HepG2 (cell line): ENCODE measurements at regions not wholly inside any gene's neighbourhood (a gene's known extent, or its start where the extent isn't known, plus 50 kb on each side); places are given as distances from the start of the nearest gene placed in this dataset.

ENCODE experiments used
- ATAC-seq: fragments of 200-7000 bp; cut with Tn5 transposase; 3 replicates; pipeline ENCODE4 v1.9.1; 2020; ENCODE audit warnings: mild to moderate bottlenecking, moderate library complexity
- BruUV-seq: library from RNA; stranded (reverse); fragments of 400-500 nt; replicated peaks from 2 replicates; lab custom pipeline; 2021; lab: Mats Ljungman, UMichigan
- CTCF ChIA-PET: fragments of 300-600 bp; formaldehyde crosslinking; extraction: SDS; loops from one replicate; lab custom pipeline; 2021; ENCODE audit warnings: low total read pairs, inconsistent platforms, low intra/inter-chr PET ratio; lab: Yijun Ruan, JAX
- POLR2A ChIA-PET: fragments of 350-600 bp; sonication (Branson Sonifier 250); formaldehyde crosslinking; loops from one replicate; lab custom pipeline; 2020; ENCODE audit warnings: antibody characterized with exemption, inconsistent platforms; lab: Yijun Ruan, JAX
- DNase-seq: peaks from one replicate; pipeline ENCODE4 v3.0.0-alpha.2; 2015; ENCODE audit warnings: low spot score
- FAIRE-seq: peaks from 3 replicates; lab custom pipeline; 2011; peaks lifted over from hg19 to GRCh38; lab: Jason Lieb, UNC
- H2AFZ ChIP-seq: one replicate; pipeline ENCODE4 v1.6.1; 2011; ENCODE audit warnings: low read length, inconsistent platforms
- H3K27ac ChIP-seq: fragments of 300-600 bp; 3 replicates; pipeline ENCODE4 v1.8.0; 2011; ENCODE audit warnings: mixed run types, mild to moderate bottlenecking, mixed read lengths, low read length, inconsistent platforms; ENCODE audit not compliant: insufficient read depth; ENCODE audit errors: extremely low read length
- H3K27me3 ChIP-seq, 2 experiments: fragments of 200-600 bp in 1 of 2; 2 replicates in 1 of 2; 3 replicates in 1 of 2; pipeline versions ENCODE4 v1.6.0 to v1.8.0; 2011; ENCODE audit warnings: low read length in 2 of 2, mild to moderate bottlenecking in 2 of 2, moderate library complexity in 2 of 2, inconsistent platforms in 1 of 2; ENCODE audit not compliant: insufficient read depth in 2 of 2, control insufficient read depth in 1 of 2
- H3K36me3 ChIP-seq, 2 experiments: fragments of 200-600 bp in 1 of 2; replicated peaks in 1 of 2; 2 replicates in 1 of 2; 3 replicates in 1 of 2; pipeline versions ENCODE4 v1.5.1 to v1.8.0; 2011; ENCODE audit warnings: low read length in 2 of 2, inconsistent platforms in 1 of 2; ENCODE audit not compliant: insufficient read depth in 2 of 2, control insufficient read depth in 1 of 2
- H3K4me1 ChIP-seq: 2 replicates; pipeline ENCODE4 v1.5.1; 2012; ENCODE audit warnings: low read length, inconsistent platforms; ENCODE audit not compliant: insufficient read depth
- H3K4me2 ChIP-seq: 2 replicates; pipeline ENCODE4 v1.6.0; 2011; ENCODE audit warnings: low read depth, low read length, inconsistent platforms
- H3K4me3 ChIP-seq, 3 experiments: fragments of 200-600 bp in 1 of 3; sonication (generic), shearing (Covaris generic) in 1 of 3; replicated peaks in 1 of 3; 2 replicates each; pipeline ENCODE4 v1.5.1; 2011 to 2016; ENCODE audit warnings: low read length in 3 of 3, inconsistent platforms in 2 of 3, low read depth in 2 of 3, mild to moderate bottlenecking in 2 of 3, control low read depth in 1 of 3, mixed read lengths in 1 of 3; ENCODE audit not compliant: insufficient read depth in 1 of 3
- H3K79me2 ChIP-seq: one replicate; pipeline ENCODE4 v1.6.1; 2011; ENCODE audit warnings: low read length, inconsistent platforms; ENCODE audit not compliant: insufficient read depth
- H3K9ac ChIP-seq: 2 replicates; pipeline ENCODE4 v1.6.0; 2011; ENCODE audit warnings: mild to moderate bottlenecking, low read depth, low read length, inconsistent platforms; ENCODE audit not compliant: insufficient read depth
- H3K9me3 ChIP-seq: 2 replicates; pipeline ENCODE4 v1.5.1; 2012; ENCODE audit warnings: mild to moderate bottlenecking, low read length
- H4K20me1 ChIP-seq: 2 replicates; pipeline ENCODE4 v1.6.0; 2011; ENCODE audit warnings: inconsistent platforms, mild to moderate bottlenecking, low read length, moderate library complexity; ENCODE audit not compliant: insufficient read depth
- CEBPZ ChIP-seq: IDR thresholded peaks from 2 replicates; pipeline ENCODE4 v1.6.1; 2012; ENCODE audit warnings: low read length, improper control_type of control experiment
- ERF ChIP-seq: IDR thresholded peaks from 2 replicates; pipeline ENCODE4 v1.6.1; 2018; ENCODE audit warnings: missing biosample characterization, missing genetic modification reagents
- HMG20A ChIP-seq: IDR thresholded peaks from 2 replicates; pipeline ENCODE4 v1.6.1; 2016; ENCODE audit warnings: borderline replicate concordance
- JUND ChIP-seq: sonication (generic); formaldehyde crosslinking; IDR thresholded peaks from 2 replicates; pipeline ENCODE4 v1.8.0; 2022; ENCODE audit warnings: mild to moderate bottlenecking, missing genetic modification reagents
- MAFG ChIP-seq: sonication (generic); formaldehyde crosslinking; IDR thresholded peaks from 2 replicates; pipeline ENCODE4 v1.5.1; 2020; ENCODE audit warnings: mild to moderate bottlenecking, missing genetic modification reagents
- NR2F6 ChIP-seq, 2 experiments: IDR thresholded peaks; 2 replicates each; pipeline ENCODE4 v1.6.1; 2016; ENCODE audit warnings: antibody characterized with exemption in 1 of 2, mild to moderate bottlenecking in 1 of 2
- PRDM10 ChIP-seq: sonication (generic); formaldehyde crosslinking; IDR thresholded peaks from 2 replicates; pipeline ENCODE4 v1.4.0; 2020; ENCODE audit warnings: low read depth, missing genetic modification reagents
- RELA ChIP-seq: sonication (generic); formaldehyde crosslinking; IDR thresholded peaks from 2 replicates; pipeline ENCODE4 v1.4.0; 2020; ENCODE audit warnings: missing genetic modification reagents
- TAF1 ChIP-seq: sonication (generic); formaldehyde crosslinking; IDR thresholded peaks from 2 replicates; pipeline ENCODE4 v1.4.0; 2020; ENCODE audit warnings: missing genetic modification reagents
- ZBTB33 ChIP-seq: sonication (generic); formaldehyde crosslinking; IDR thresholded peaks from 2 replicates; pipeline ENCODE4 v1.4.0; 2020; ENCODE audit warnings: missing genetic modification reagents
- ZBTB7B ChIP-seq: sonication (generic); formaldehyde crosslinking; IDR thresholded peaks from 2 replicates; pipeline ENCODE4 v1.4.0; 2020; ENCODE audit warnings: missing genetic modification reagents
- ZNF275 ChIP-seq: sonication (generic); formaldehyde crosslinking; IDR thresholded peaks from 2 replicates; pipeline ENCODE4 v1.8.0; 2022; ENCODE audit warnings: missing genetic modification reagents, mild to moderate bottlenecking, inconsistent platforms, borderline replicate concordance
- ZNF564 ChIP-seq: sonication (generic); formaldehyde crosslinking; IDR thresholded peaks from 2 replicates; pipeline ENCODE4 v1.8.1; 2023; ENCODE audit warnings: mild to moderate bottlenecking, missing genetic modification reagents
- ZNF570 ChIP-seq: sonication (generic); formaldehyde crosslinking; IDR thresholded peaks from 2 replicates; pipeline ENCODE4 v1.4.0; 2020; ENCODE audit warnings: mild to moderate bottlenecking, missing genetic modification reagents, borderline replicate concordance
- ZNF607 ChIP-seq: sonication (generic); formaldehyde crosslinking; IDR thresholded peaks from 2 replicates; pipeline ENCODE4 v1.5.1; 2020; ENCODE audit warnings: missing genetic modification reagents, mild to moderate bottlenecking, borderline replicate concordance
- ZNF644 ChIP-seq: IDR thresholded peaks from 2 replicates; pipeline ENCODE4 v1.6.1; 2016; ENCODE audit warnings: low read depth
- ZNF776 ChIP-seq: sonication (generic); formaldehyde crosslinking; IDR thresholded peaks from 2 replicates; pipeline ENCODE4 v1.4.0; 2020; ENCODE audit warnings: mild to moderate bottlenecking, missing genetic modification reagents
- WGBS: methylation state at CpG from one replicate; pipeline ENCODE4 v1.1.6; 2017; ENCODE audit warnings: low lambda C conversion rate; 5-methylcytosine and 5-hydroxymethylcytosine counted together
- in situ Hi-C: cut with HindIII; loops from 2 replicates; pipeline ENCODE4 v1.10.0; 2017; ENCODE audit warnings: low pct_unique_long_range_greater_than_20kb; ENCODE audit not compliant: extremely low pct_ligation_motif_present
- intact Hi-C: fragments of 100-400 bp; cut with micrococcal nuclease; formaldehyde crosslinking; loops from one replicate; pipeline ENCODE4 v1.10.0; 2022; ENCODE audit not compliant: unreplicated experiment

- no peak overlapping the region for H3K4me3 ChIP-seq
- H3K27me3 ChIP-seq: no peaks in the 10 kb centered on the region
- no peak for DNase-seq
- in situ Hi-C loops (no loop called here), intact Hi-C loops (no loop called here)
- no peak for FAIRE-seq
- no peak overlapping the region for H3K4me2 ChIP-seq
- H4K20me1 ChIP-seq: no peaks in the 10 kb centered on the region
- H3K9me3 ChIP-seq: no peaks in the 10 kb centered on the region
- POLR2A ChIA-PET: no interaction called here
- CTCF ChIA-PET: no interaction called here
- no peak overlapping the region for H2AFZ ChIP-seq
- H3K36me3 ChIP-seq: no peaks in the 10 kb centered on the region
- H3K27ac ChIP-seq: no peak overlapping the region
- no peak for ATAC-seq
- H3K4me1 ChIP-seq: no peaks in the 10 kb centered on the region
- WGBS: 0% methylated on average over 2 of the region's 2 CpGs
- BruUV-seq: no TSS peak
- TF ChIP-seq ZNF644 (CRISPR knock-in tag): no peak
- no peak for TF ChIP-seq PRDM10 (CRISPR knock-in tag)
- TF ChIP-seq MAFG (CRISPR knock-in tag): no peak
- no peak for TF ChIP-seq ZNF564
- TF ChIP-seq TAF1 (CRISPR knock-in tag): no peak
- no peak for TF ChIP-seq ZNF570 (CRISPR knock-in tag)
- no peak for TF ChIP-seq ERF (CRISPR knock-in tag)
- TF ChIP-seq ZBTB7B (CRISPR knock-in tag): no peak
- no peak for TF ChIP-seq HMG20A (CRISPR knock-in tag)
- no peak for TF ChIP-seq ZBTB33 (CRISPR knock-in tag)
- TF ChIP-seq JUND: no peak
- no peak for TF ChIP-seq CEBPZ
- TF ChIP-seq RELA (CRISPR knock-in tag): no peak
- no peak for TF ChIP-seq ZNF776 (CRISPR knock-in tag)
- TF ChIP-seq ZNF607 (CRISPR knock-in tag): no peak
- TF ChIP-seq ZNF275 (CRISPR knock-in tag): no peak
- no peak for TF ChIP-seq NR2F6 (IDR thresholded peaks at IDR 0.05)
- TF ChIP-seq NR2F6 (CRISPR knock-in tag; IDR thresholded peaks at IDR 0.05): no peak
- H3K79me2 ChIP-seq: no peaks in the 10 kb centered on the region
- no peak overlapping the region for H3K9ac ChIP-seq
Observed at GRCh38 chr5:105821800-105822199, 1848.9 kb downstream of the EFNA5 start.
